ENCODE measurements at regions not wholly inside any gene's neighbourhood (a gene's known extent, or its start where the extent isn't known, plus 50 kb on each side); places are given as distances from the start of the nearest gene placed in this dataset.
"Not testable (repeated sequence)": the region's sequence is repeated elsewhere in the genome, so short reads cannot be mapped to it uniquely, and the experiment has no call there.

DNA sequence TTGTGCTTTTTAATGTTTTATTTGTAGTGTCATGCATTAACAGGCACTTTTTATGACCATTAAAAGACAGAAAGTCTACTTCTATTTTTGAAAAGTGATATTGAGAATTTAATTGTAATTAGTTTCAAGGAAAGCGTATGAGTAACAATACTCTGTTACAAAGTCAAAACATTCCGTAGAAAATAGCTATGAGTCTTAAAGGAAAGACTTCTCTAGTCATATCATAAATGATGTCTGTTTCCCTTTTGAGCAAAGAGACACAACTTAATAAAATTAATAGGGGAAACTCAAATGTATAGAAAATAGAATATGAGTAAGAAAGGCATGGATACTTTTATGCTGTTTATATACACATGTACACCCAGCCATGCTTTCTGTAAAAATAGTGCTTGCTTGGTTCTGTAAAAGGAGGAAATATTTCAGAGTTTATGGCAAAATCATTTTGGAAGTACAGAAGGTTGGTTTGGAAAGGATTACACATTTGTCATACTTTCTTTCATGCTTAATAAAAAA, 107.8 kb upstream of the AHI1 start:
- no peak for DNase-seq (ENCODE audit: low read depth in 2 of 2)

GRCh38 chr6:135606392-135606791, 108.9 kb upstream of the AHI1 start:
- no peak for DNase-seq (ENCODE audit: low read depth in 2 of 2)

DNA sequence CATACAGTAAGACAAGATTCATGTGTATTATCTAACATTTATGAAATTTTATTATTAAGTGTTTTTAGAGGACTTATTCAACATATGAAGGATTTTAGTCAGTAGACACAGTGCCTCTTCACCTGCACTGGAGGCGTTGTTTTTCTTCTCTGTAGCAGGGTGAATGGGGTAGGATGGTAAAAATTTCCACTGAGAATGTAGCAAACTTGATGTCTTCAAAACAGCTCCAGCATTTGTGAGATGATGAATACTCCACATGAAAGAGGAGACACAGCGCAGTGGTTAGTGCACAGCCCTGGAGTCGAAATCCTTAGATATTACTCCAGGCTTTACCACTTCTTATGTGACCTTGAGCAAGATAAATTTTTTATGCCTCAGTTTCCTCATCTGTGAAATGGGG, 110.5 kb upstream of the AHI1 start:
- no peak for DNase-seq (ENCODE audit: low read depth in 2 of 2)

DNA sequence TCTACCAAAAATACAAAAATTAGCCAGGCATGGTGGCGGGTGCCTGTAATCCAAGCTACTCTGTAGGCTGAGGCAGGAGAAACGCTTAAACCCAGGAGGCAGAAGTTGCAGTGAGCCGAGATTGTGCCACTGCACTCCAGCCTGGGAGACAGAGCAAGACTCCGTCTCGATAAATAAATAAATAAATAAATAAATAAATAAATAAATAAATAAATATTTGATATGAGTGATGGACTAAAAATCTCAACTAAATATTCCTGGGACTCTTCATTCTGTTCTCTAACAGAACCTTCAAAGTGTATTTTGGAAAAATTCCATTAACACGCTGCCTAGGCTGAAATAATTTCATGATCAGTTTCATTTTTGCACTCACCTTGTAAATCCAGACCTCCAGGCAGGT, 112.7 kb upstream of the AHI1 start:
- not testable (repeated sequence) for DNase-seq (ENCODE audit: low read depth in 2 of 2)

- DNase-seq (ENCODE audit: low read depth in 2 of 2): no peak
Observed at GRCh38 chr6:135616655-135617054, 119.1 kb upstream of the AHI1 start.

DNA sequence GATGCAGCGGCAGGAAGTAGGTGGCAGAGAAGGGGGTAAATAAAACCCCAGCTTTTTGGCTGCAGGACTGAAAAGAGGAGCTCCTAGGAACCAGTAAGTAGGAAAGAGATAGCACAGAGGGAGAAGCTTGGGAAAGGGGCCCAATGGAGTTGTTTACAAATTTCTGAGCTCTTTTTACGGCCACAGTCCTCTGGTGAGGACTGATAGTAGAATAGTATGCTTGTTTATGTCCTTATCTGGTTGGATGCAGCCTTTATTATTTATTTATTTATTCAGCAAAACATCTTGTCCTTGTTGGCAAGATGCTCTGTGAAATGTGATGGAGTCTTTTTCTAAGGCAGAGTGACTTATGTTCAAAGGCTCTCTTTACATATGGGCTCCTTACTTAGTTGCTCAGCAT, 119.7 kb upstream of the AHI1 start:
- no peak for DNase-seq (ENCODE audit: low read depth in 2 of 2)

DNA sequence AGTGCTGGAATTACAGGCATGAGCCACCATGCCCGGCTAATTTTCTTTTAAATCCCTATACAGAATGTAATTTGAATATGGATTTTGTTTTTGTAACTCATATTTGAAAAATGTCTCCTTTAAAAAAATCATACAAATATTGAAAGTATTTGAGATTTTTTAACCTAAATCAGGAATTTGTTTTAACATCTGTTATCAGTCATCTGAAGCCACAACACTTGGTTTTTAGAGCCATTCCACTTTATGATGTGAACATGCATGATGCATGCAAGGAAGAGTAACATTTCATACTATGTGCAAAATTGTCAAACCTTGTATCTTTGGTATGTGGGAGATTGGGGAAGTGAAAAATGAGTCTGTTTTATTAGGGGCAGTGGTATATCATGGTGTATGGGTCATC, 124.5 kb upstream of the AHI1 start:
- no peak for DNase-seq (ENCODE audit: low read depth in 2 of 2)

- no peak for DNase-seq (ENCODE audit: low read depth in 2 of 2)
Observed at GRCh38 chr6:135623979-135624378, 126.4 kb upstream of the AHI1 start.

DNA sequence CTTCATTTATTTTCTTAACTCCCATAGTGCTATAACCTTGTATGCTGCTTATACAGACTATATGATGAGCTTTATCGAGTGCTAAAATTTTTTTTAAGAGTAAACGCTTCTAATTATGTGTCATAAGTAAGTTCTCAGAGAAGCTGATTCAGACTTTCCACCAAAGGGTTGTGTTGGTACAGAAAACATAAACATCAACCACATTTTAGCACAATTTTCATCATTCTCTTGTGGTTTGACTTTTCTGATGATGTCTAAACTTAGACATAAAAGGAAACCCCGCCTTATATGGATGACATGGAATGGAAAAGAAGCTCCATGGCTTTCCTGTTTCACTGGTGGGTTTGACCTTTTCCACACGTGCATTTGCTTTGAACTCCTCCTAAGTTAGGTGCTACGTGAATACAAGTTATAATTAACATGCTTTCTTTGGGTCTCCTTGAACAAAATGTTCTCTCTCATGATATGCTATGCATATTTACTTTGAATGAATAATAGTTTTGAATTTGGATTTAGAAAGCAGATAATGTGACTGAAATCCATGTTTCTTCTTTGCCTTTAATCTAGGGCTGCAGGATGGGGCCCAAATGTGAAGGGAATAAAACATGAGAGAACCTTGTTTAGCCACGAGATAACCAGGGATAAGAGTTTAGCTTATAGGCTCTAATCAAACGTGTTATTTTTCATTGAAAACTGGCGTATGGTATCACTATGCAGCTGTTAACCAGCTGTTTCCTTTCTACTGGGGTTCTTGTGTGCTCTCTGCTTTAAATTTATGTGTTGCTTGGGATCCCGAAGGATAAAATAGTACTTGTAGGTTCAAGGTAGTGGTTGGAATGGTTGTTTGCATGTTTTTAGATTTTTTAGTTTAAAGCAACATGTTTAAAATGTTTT, 127.1 kb upstream of the AHI1 start:
- no peak for DNase-seq (ENCODE audit: low read depth in 2 of 2)

DNA sequence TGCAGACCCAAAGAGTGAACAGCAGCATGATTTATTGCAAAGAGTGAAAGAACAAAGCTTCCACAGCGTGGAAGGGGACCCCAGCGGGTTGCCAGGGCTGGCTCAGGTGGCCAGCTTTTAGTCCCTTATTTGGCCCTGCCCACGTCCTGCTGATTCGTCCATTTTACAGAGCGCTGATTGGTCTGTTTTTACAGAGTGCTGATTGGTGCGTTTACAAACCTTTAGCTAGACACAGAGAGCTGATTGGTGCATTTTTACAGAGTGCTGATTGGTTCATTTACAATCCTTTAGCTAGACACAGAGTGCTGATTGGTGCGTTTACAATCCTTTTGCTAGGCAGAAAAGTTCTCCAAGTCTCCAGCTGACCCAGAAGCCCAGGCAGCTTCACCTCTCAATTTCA, 128.5 kb upstream of the AHI1 start:
- DNase-seq (ENCODE audit: low read depth in 2 of 2): not testable (repeated sequence)

GRCh38 chr6:135627092-135627715, 129.7 kb upstream of the AHI1 start:
- no peak for DNase-seq (ENCODE audit: low read depth in 2 of 2)

DNA sequence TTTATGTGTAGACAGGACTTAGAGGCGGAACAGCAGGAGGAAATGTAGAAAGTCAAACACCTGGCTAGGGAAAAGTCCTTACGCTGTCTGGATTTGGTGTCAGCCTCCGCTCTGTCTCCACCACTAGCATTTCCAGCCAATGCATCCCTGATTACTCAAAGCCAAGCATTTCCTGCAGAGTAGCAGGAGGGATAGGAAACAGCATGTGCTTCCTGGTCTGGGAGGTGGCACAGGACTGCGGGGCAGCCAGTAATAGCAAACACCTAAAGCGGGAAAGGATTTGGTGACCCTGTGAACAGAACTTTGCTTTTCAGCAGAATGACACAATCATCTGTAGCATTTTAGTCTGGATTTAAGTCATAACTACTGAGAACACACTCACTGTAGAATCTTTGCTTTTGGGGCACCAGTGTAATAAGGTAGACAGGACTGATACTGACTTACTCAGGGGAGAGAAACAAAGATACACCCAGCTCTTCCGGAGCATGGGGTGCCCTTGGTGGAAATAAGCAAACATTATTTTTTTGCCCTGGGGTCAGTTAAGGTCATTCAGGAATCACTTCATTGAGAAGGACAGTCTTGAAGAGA, 133.3 kb upstream of the AHI1 start:
- DNase-seq (ENCODE audit: low read depth in 2 of 2): no peak

GRCh38 chr6:135631821-135632220, 134.3 kb upstream of the AHI1 start:
- no peak for DNase-seq (ENCODE audit: low read depth in 2 of 2)

DNA sequence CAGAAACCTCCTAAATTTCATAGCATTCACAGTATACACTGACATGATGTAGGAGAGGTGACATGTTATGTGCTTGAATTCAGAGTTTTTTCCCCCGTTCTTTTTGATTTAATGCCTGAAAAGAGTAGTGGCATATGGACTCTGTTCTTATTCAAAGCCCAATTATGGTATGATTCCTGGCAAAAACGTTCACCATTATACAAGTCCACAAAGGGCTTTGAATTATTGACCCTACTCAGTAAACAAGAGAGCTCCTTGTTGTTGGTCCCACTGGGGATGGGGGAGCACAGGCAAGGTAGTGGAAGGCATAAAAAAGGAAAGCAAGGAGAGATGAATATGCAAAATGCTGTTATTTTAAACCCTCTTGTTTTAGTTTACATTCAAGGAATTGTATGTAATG, 136.0 kb upstream of the AHI1 start:
- no peak for DNase-seq (ENCODE audit: low read depth in 2 of 2)

- DNase-seq (ENCODE audit: low read depth in 2 of 2): no peak
Observed at GRCh38 chr6:135637701-135638100, 140.2 kb upstream of the AHI1 start.

GRCh38 chr6:135638108-135638507, 140.6 kb upstream of the AHI1 start:
- no peak for DNase-seq (ENCODE audit: low read depth in 2 of 2)

DNA sequence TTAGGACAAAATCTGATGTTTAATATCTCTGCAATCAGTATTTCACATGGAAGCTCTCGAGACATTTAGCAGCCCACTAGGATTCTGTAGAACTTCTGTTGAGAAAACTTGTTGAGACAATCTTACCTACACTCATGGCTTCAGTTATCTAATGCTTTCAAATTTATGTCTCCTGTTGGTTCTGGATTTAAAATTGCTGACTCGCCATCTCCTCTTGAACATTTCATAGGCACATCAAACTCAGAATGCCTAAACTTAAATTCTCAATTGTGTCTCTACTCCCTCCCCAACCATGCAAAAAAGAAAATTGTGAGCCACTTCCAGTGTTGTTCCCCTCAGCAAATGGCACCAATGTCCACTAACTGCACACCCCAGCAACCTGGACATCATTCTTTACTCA, 142.5 kb upstream of the AHI1 start:
- DNase-seq (ENCODE audit: low read depth in 2 of 2): no peak

GRCh38 chr6:135640449-135641111, 143.0 kb upstream of the AHI1 start:
- DNase-seq (ENCODE audit: low read depth in 2 of 2): no peak

DNA sequence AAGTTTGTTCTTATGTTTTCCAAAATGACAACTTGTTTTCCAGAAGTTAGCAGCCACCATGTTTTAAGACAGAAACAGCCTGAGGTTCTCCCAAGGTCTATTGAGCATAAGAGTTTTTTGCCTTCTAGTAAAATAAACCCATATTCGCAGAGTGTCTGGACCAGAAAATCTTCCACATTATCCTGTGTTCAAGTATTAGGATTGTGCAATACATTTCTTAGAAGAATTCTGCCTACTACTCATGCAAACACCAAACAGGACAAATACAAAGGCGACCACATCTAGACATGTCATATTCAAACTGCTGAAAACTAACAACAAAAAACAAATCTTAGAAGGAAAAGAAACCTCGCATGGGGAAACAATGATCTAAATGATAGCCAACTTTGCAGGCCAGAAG, 145.4 kb upstream of the AHI1 start:
- DNase-seq (ENCODE audit: low read depth in 2 of 2): no peak

- DNase-seq (ENCODE audit: low read depth in 2 of 2): no peak
Observed at GRCh38 chr6:135644394-135644793, 146.9 kb upstream of the AHI1 start.

DNA sequence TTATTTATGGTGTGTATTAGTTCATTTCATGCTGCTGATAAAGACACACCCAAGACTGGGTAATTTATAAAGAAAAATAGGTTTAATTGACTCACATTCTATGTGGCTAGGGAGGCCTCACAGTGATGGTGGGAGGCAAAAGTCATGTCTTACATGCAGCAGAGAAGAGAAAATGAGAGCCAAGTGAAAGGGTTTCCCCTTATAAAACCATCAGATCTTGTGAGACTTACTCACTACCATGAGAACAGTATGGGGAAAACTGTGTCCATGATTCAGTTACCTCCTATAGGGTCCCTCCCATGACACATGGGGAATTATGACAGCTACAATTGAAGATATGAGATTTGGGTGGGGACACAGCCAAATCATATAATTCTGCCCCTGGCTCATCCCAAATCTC, 150.0 kb upstream of the AHI1 start:
- no peak for DNase-seq (ENCODE audit: low read depth in 2 of 2)

Data from stimulated activated CD8-positive, alpha-beta memory T cell treated with anti-CD3 and anti-CD28 coated beads, Interleukin-2, amount 100 ng/mL, for 1 hour (primary cell).